NB4 (cell line): ENCODE measurements at regions not wholly inside any gene's neighbourhood (a gene's known extent, or its start where the extent isn't known, plus 50 kb on each side); places are given as distances from the start of the nearest gene placed in this dataset.

Experiments used
- DNase-seq: peaks from one replicate; pipeline ENCODE4 v3.0.0; 2010; ENCODE audit warnings: low read depth
- H3K4me3 ChIP-seq: one replicate; pipeline ENCODE4 v1.5.1; 2011; ENCODE audit warnings: mild to moderate bottlenecking, low read depth, low read length, moderate library complexity
- CTCF ChIP-seq: IDR thresholded peaks from one replicate; pipeline ENCODE4 v1.5.1; 2012; ENCODE audit warnings: low read depth, low read length
- MAX ChIP-seq: IDR thresholded peaks from 2 replicates; pipeline ENCODE4 v1.6.1; 2011; ENCODE audit warnings: low read depth, low read length
- MYC ChIP-seq: IDR thresholded peaks from 2 replicates; pipeline ENCODE4 v1.6.1; 2011; ENCODE audit warnings: low read depth, low read length
- POLR2A ChIP-seq: IDR thresholded peaks from 2 replicates; pipeline ENCODE4 v1.6.1; 2011; ENCODE audit warnings: mild to moderate bottlenecking; ENCODE audit not compliant: insufficient read length; ENCODE audit errors: extremely low read depth

- TF ChIP-seq POLR2A = no peak
- TF ChIP-seq CTCF = no peak
- no peak for TF ChIP-seq MYC
- no peak for TF ChIP-seq MAX
- no peak overlapping the region for H3K4me3 ChIP-seq
Observed at GRCh38 chr3:176293276-176293675, 904.0 kb downstream of the TBL1XR1 start.

GRCh38 chr3:176286476-176287085 lies 910.7 kb downstream of the TBL1XR1 start:
- no peak overlapping the region for H3K4me3 ChIP-seq
- DNase-seq = no peak
- TF ChIP-seq CTCF (no peak), POLR2A (no peak), MAX (no peak), MYC (no peak)

More at GRCh38 chr3:176293276-176293675, 904.0 kb downstream of the TBL1XR1 start:
- DNase-seq = no peak

GRCh38 chr3:176275538-176275937 lies 921.7 kb downstream of the TBL1XR1 start:
- TF ChIP-seq MAX (no peak), POLR2A (no peak), MYC (no peak), CTCF (no peak)
- no peak overlapping the region for H3K4me3 ChIP-seq
- DNase-seq = no peak

GRCh38 chr3:176275113-176275512 lies 922.2 kb downstream of the TBL1XR1 start:
- no peak for DNase-seq
- no peak for TF ChIP-seq POLR2A
- no peak for TF ChIP-seq CTCF
- TF ChIP-seq MAX = no peak
- TF ChIP-seq MYC = no peak
- H3K4me3 ChIP-seq = no peak overlapping the region

GRCh38 chr3:176274161-176274560 lies 923.1 kb downstream of the TBL1XR1 start:
- DNase-seq = no peak
- no peak overlapping the region for H3K4me3 ChIP-seq
- TF ChIP-seq POLR2A = no peak
- no peak for TF ChIP-seq MYC
- TF ChIP-seq MAX = no peak
- TF ChIP-seq CTCF = no peak
